Endothelial cell of umbilical vein (primary cell): ENCODE measurements at regions not wholly inside any gene's neighbourhood (a gene's known extent, or its start where the extent isn't known, plus 50 kb on each side); places are given as distances from the start of the nearest gene placed in this dataset.

Experiments
- BruUV-seq: library from RNA; stranded (reverse); fragments of 400-500 nt; replicated peaks from 2 replicates; lab custom pipeline; 2021; lab: Mats Ljungman, UMichigan
- CTCF ChIA-PET: fragments of 300-600, 350-600 bp; sonication (Branson Sonifier 250); formaldehyde crosslinking; loops from one replicate; lab custom pipeline; 2021; ENCODE audit warnings: antibody characterized with exemption, inconsistent platforms; lab: Charles Lee
- POLR2A ChIA-PET: fragments of 300-600, 350-600 bp; sonication (Branson Sonifier 250); formaldehyde crosslinking; loops from one replicate; lab custom pipeline; 2021; ENCODE audit warnings: antibody characterized with exemption, inconsistent platforms; lab: Charles Lee
- DNase-seq: peaks from one replicate; pipeline ENCODE4 v3.0.0-alpha.2; 2011; ENCODE audit warnings: low read depth, low spot score
- FAIRE-seq: peaks from 2 replicates; lab custom pipeline; 2011; peaks lifted over from hg19 to GRCh38; lab: Jason Lieb, UNC
- H2AFZ ChIP-seq: 2 replicates; pipeline ENCODE4 v1.6.0; 2012; ENCODE audit warnings: low read depth, low read length, control low read depth, inconsistent platforms
- H3K27ac ChIP-seq: 2 replicates; pipeline ENCODE4 v1.5.1; 2011; ENCODE audit warnings: low read depth, mild to moderate bottlenecking, control low read depth, low read length, moderate library complexity; ENCODE audit not compliant: insufficient read depth
- H3K27me3 ChIP-seq, 2 experiments: 2 replicates each; pipeline versions ENCODE4 v1.6.0 to v1.6.1; 2011; ENCODE audit warnings: low read length in 2 of 2, mixed read lengths in 1 of 2; ENCODE audit not compliant: control insufficient read depth in 2 of 2, insufficient read depth in 2 of 2
- H3K36me3 ChIP-seq, 2 experiments: 2 replicates in 1 of 2; 3 replicates in 1 of 2; pipeline ENCODE4 v1.5.1; 2011; ENCODE audit warnings: low read length in 2 of 2, mild to moderate bottlenecking in 1 of 2, moderate library complexity in 1 of 2; ENCODE audit not compliant: control insufficient read depth in 2 of 2, insufficient read depth in 2 of 2; ENCODE audit errors: extremely low read depth in 1 of 2
- H3K4me1 ChIP-seq: 3 replicates; pipeline ENCODE4 v1.5.1; 2011; ENCODE audit warnings: mild to moderate bottlenecking, low read length; ENCODE audit not compliant: control insufficient read depth, insufficient read depth; ENCODE audit errors: extremely low read depth
- H3K4me2 ChIP-seq: 2 replicates; pipeline ENCODE4 v1.6.1; 2011; ENCODE audit warnings: low read length, control low read depth, mixed read lengths; ENCODE audit not compliant: insufficient read depth
- H3K4me3 ChIP-seq, 3 experiments: fragments of 200-600 bp in 1 of 3; sonication (generic), shearing (Covaris generic) in 1 of 3; replicated peaks in 1 of 3; 2 replicates each; pipeline ENCODE4 v1.5.1; 2011 to 2016; ENCODE audit warnings: control low read depth in 3 of 3, low read length in 3 of 3, mild to moderate bottlenecking in 2 of 3, inconsistent platforms in 1 of 3, low read depth in 1 of 3, moderate library complexity in 1 of 3; ENCODE audit not compliant: insufficient read depth in 1 of 3
- H3K79me2 ChIP-seq: 2 replicates; pipeline ENCODE4 v1.6.0; 2012; ENCODE audit warnings: low read length, inconsistent platforms; ENCODE audit not compliant: control insufficient read depth, insufficient read depth
- H3K9ac ChIP-seq: replicated peaks from 2 replicates; pipeline ENCODE3; 2011; ENCODE audit warnings: low read length, control low read depth; ENCODE audit not compliant: insufficient read depth; ENCODE audit errors: extremely low read depth
- H3K9me1 ChIP-seq: replicated peaks from 3 replicates; pipeline ENCODE4 v1.6.0; 2011; ENCODE audit warnings: mild to moderate bottlenecking, low read length; ENCODE audit not compliant: control insufficient read depth, insufficient read depth; ENCODE audit errors: extremely low read depth
- H3K9me3 ChIP-seq: replicated peaks from 2 replicates; pipeline ENCODE4 v1.5.1; 2012; ENCODE audit warnings: low read length, inconsistent platforms; ENCODE audit not compliant: control insufficient read depth, insufficient read depth
- H4K20me1 ChIP-seq: replicated peaks from 2 replicates; pipeline ENCODE3; 2011; ENCODE audit warnings: mild to moderate bottlenecking, low read length; ENCODE audit not compliant: control insufficient read depth, insufficient read depth; ENCODE audit errors: extremely low read depth
- CTCF ChIP-seq, 2 donors: IDR thresholded peaks; 1 replicate in 1 of 2; 2 replicates in 1 of 2; pipeline ENCODE4 v1.5.1; 2011; ENCODE audit warnings: low read length in 2 of 2, mild to moderate bottlenecking in 2 of 2, moderate library complexity in 2 of 2, control low read depth in 1 of 2, inconsistent platforms in 1 of 2, low read depth in 1 of 2; ENCODE audit not compliant: insufficient read depth in 1 of 2; ENCODE audit errors: extremely low read depth in 1 of 2
- EZH2 ChIP-seq: IDR thresholded peaks from 2 replicates; pipeline ENCODE4 v1.6.1; 2012; ENCODE audit warnings: borderline replicate concordance, low read depth, mild to moderate bottlenecking, moderate library complexity, low read length, inconsistent platforms; ENCODE audit not compliant: severe bottlenecking
- FOS ChIP-seq: IDR thresholded peaks from 2 replicates; pipeline ENCODE4 v1.6.1; 2011; ENCODE audit warnings: mild to moderate bottlenecking, low read length, moderate library complexity, borderline replicate concordance; ENCODE audit not compliant: insufficient read depth
- GATA2 ChIP-seq: IDR thresholded peaks from 2 replicates; pipeline ENCODE4 v1.7.0; 2011; ENCODE audit warnings: low read depth, mild to moderate bottlenecking, moderate library complexity, mixed read lengths, low read length; ENCODE audit not compliant: insufficient read length, insufficient read depth
- JUN ChIP-seq: IDR thresholded peaks from 2 replicates; pipeline ENCODE4 v1.6.1; 2011; ENCODE audit warnings: borderline replicate concordance, low read depth; ENCODE audit not compliant: insufficient read length, insufficient read depth
- MAX ChIP-seq: IDR thresholded peaks from 2 replicates; pipeline ENCODE4 v1.6.1; 2011; ENCODE audit not compliant: insufficient read depth, insufficient read length
- MYC ChIP-seq: IDR thresholded peaks from one replicate; pipeline ENCODE4 v1.6.1; 2011; ENCODE audit warnings: mild to moderate bottlenecking, low read depth, low read length
- POLR2A ChIP-seq: IDR thresholded peaks from 2 replicates; pipeline ENCODE4 v1.6.1; 2012; ENCODE audit warnings: low read depth, mild to moderate bottlenecking, control low read depth, low read length
- POLR2AphosphoS5 ChIP-seq: IDR thresholded peaks from 2 replicates; pipeline ENCODE4 v1.6.1; 2012; ENCODE audit warnings: low read depth, mild to moderate bottlenecking, control low read depth, low read length, moderate library complexity; ENCODE audit not compliant: insufficient read depth
- dilution Hi-C: fragments of 300-500 bp; cut with MboI; formaldehyde crosslinking; loops from one replicate; pipeline ENCODE4 v1.15.0; 2019; ENCODE audit warnings: low sequenced_read_pairs; ENCODE audit not compliant: extremely low pct_ligation_motif_present
- intact Hi-C: fragments of 100-400 bp; cut with micrococcal nuclease; formaldehyde crosslinking; loops from one replicate; pipeline ENCODE4 v1.10.0; 2022

DNA sequence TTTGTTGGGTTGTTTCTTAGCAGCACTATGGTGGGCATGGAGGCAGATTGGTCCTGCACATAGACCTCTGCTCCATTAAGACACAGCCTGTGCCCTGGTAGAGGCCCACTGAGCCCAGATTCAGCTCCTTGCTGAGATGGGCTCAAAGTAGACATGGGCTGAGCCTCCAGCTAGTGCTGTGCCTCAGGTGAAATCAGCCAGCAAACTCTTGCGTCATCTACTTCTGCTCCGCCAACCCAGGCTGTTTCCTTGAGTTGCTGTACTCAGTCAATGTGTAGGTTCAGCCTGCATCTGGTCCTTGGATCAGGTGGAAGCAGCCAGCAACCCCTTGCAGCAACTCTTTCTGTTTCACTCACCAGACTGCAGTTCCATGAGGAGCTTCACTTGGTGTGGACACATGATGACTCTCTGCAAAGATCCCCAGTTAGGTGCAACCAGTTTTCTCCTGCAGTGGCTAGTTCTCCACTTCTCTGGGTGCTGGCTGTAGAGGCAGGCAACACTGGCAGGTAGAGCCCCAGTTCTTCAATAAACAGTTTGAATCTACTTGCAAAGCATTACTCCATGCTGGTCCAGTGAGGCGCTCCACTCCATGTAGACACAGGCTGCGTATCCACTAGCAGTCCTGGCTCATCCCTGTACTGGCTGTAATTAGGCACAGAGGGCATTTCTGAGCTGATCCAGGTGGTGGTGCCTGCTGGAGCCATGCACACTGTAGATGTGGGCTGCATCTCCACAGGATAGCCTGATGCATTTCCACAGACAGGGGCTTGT, 199.0 kb upstream of the MAMLD1 start:
- dilution Hi-C loops: no loop called here
- no TSS peak for BruUV-seq
- CTCF ChIA-PET: no interaction called here

More for the DNA sequence above, 199.0 kb upstream of the MAMLD1 start:
- Histone ChIP-seq H3K27ac (no peak overlapping the region), H2AFZ (no peak overlapping the region), H3K79me2 (no peaks in the 10 kb centered on the region), H3K9me1 (no peaks in the 10 kb centered on the region), H4K20me1 (no peaks in the 10 kb centered on the region), H3K4me1 (no peaks in the 10 kb centered on the region), H3K9ac (no peak overlapping the region), H3K4me2 (no peak overlapping the region), H3K36me3 (no peaks in the 10 kb centered on the region), H3K27me3 (no peaks in the 10 kb centered on the region), H3K4me3 (no peak overlapping the region), H3K9me3 (no peaks in the 10 kb centered on the region)
- FAIRE-seq (no peak), DNase-seq (no peak)
- TF ChIP-seq CTCF (IDR thresholded peaks at IDR 0.05; ENCODE audit: extremely low read depth in 1 of 2, insufficient read depth in 1 of 2, low read depth in 1 of 2, low read length in 2 of 2): no peak
- TF ChIP-seq POLR2AphosphoS5: no peak
- no peak for TF ChIP-seq EZH2
- no peak for TF ChIP-seq MYC
- no peak for TF ChIP-seq MAX
- no peak for TF ChIP-seq GATA2
- no peak for TF ChIP-seq POLR2A
- TF ChIP-seq FOS: no peak
- TF ChIP-seq JUN: no peak
- POLR2A ChIA-PET: no interaction called here
- intact Hi-C loops: no loop called here
